Activated T-helper 2 cell treated with anti-CD3 and anti-CD28 coated beads, Interferon-gamma antibody, Interleukin-2, Interleukin-4, amounts not matched to agents 10 μg/mL and 5 μg/mL and 100 μg/mL, durations not matched to agents 14 hours and 24 hours and 36 hours (primary cell): ENCODE measurements at regions not wholly inside any gene's neighbourhood (a gene's known extent, or its start where the extent isn't known, plus 50 kb on each side); places are given as distances from the start of the nearest gene placed in this dataset.
"Not testable (repeated sequence)": the region's sequence is repeated elsewhere in the genome, so short reads cannot be mapped to it uniquely, and the experiment has no call there.

Experiments used
- DNase-seq: peaks from one replicate; pipeline ENCODE4 v3.0.0; 2021; ENCODE audit warnings: low spot score
- H3K27ac Mint-ChIP-seq: one replicate; pipeline ENCODE4 v1.8.0; 2021; ENCODE audit warnings: mixed read lengths
- H3K27me3 Mint-ChIP-seq: one replicate; pipeline ENCODE4 v1.8.0; 2021; ENCODE audit warnings: low read depth, mixed read lengths
- H3K36me3 Mint-ChIP-seq: one replicate; pipeline ENCODE4 v1.8.0; 2021; ENCODE audit warnings: low read depth, mixed read lengths
- H3K4me1 Mint-ChIP-seq: one replicate; pipeline ENCODE4 v1.8.0; 2021; ENCODE audit warnings: low read depth, mixed read lengths
- H3K4me3 Mint-ChIP-seq: one replicate; pipeline ENCODE4 v1.8.0; 2021; ENCODE audit warnings: low read depth, mild to moderate bottlenecking, moderate library complexity, mixed read lengths
- H3K9me3 Mint-ChIP-seq: one replicate; pipeline ENCODE4 v1.8.0; 2021; ENCODE audit warnings: mixed read lengths
- intact Hi-C: fragments of 100-400 bp; cut with micrococcal nuclease; formaldehyde crosslinking; loops from one replicate; pipeline ENCODE4 v1.15.1; 2023

GRCh38 chr6:125570526-125570925 lies 178.9 kb upstream of the HEY2 start:
- no peak for DNase-seq
- intact Hi-C loops = no loop called here
- Mint-ChIP-seq H3K27ac (no peak overlapping the region), H3K9me3 (no peaks in the 10 kb centered on the region), H3K36me3 (no peaks in the 10 kb centered on the region), H3K27me3 (no peaks in the 10 kb centered on the region), H3K4me1 (no peaks in the 10 kb centered on the region), H3K4me3 (no peak overlapping the region)

DNA sequence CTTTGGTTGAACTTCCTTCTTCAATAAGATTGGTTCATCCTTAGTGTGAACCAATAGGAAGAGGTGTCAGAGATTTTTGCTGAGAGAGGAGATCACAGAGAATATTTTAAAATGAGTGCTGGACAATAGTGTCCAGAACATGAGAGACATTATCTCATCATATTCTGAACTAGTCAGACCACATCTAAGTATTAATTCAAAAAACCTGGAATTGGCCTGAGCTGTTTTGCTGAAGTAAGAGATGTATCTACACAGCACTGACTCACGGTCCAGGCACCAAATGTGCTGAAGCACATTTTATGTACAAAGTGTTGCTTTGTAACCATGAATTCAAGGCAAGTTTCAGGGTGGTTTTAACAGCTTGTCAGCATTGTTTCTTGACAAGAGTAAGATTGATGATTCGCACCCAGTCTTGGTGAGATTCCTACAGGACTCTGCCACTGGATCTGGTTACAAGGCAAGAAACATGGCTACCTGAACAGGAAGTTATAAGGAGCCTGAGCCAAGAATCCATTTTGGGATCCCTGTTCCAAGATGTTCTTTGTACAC lies 178.2 kb upstream of the HEY2 start:
- intact Hi-C loops = no loop called here
- no peaks in the 10 kb centered on the region for H3K36me3 Mint-ChIP-seq
- H3K27ac Mint-ChIP-seq = no peak overlapping the region
- H3K4me1 Mint-ChIP-seq = no peaks in the 10 kb centered on the region
- H3K4me3 Mint-ChIP-seq = no peak overlapping the region
- H3K27me3 Mint-ChIP-seq = no peaks in the 10 kb centered on the region
- no peaks in the 10 kb centered on the region for H3K9me3 Mint-ChIP-seq
- DNase-seq = no peak

GRCh38 chr6:125574604-125575003 lies 174.8 kb upstream of the HEY2 start:
- no peaks in the 10 kb centered on the region for H3K9me3 Mint-ChIP-seq

GRCh38 chr6:125577124-125577662 lies 172.2 kb upstream of the HEY2 start:
- intact Hi-C loops = no loop called here
- Mint-ChIP-seq H3K4me1 (no peaks in the 10 kb centered on the region), H3K27ac (no peak overlapping the region), H3K36me3 (no peaks in the 10 kb centered on the region), H3K4me3 (no peak overlapping the region), H3K9me3 (no peaks in the 10 kb centered on the region), H3K27me3 (no peaks in the 10 kb centered on the region)
- DNase-seq = no peak

More at GRCh38 chr6:125574604-125575003, 174.8 kb upstream of the HEY2 start:
- H3K27ac Mint-ChIP-seq = no peak overlapping the region
- H3K4me1 Mint-ChIP-seq = no peaks in the 10 kb centered on the region
- H3K4me3 Mint-ChIP-seq = no peak overlapping the region
- DNase-seq = no peak
- H3K27me3 Mint-ChIP-seq = no peaks in the 10 kb centered on the region
- no peaks in the 10 kb centered on the region for H3K36me3 Mint-ChIP-seq
- intact Hi-C loops = no loop called here

DNA sequence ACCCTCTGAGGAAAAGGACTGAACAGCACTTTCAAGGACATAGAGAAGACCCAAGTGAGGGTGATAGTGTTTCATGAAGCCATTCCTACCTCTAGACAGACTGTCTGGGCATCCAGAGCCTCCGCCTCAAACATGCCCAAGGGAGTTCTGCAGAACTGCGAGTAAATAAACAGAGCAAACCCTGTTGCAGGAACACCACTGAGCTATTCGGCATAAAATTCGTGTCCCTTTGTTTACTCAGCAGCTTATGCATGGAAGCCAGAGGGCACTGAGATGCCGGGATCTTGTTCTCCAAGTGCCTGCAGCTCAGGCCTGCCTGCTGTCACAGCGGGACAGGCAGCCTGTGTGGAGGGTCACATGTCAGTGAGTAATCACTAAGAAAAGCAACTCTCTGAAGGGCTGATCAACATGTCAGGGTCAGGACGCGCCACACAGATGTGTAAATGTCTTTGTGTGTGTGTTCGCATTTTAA lies 164.9 kb upstream of the HEY2 start:
- Mint-ChIP-seq H3K4me1 (no peaks in the 10 kb centered on the region), H3K9me3 (no peaks in the 10 kb centered on the region), H3K4me3 (no peak overlapping the region), H3K36me3 (no peaks in the 10 kb centered on the region), H3K27me3 (no peaks in the 10 kb centered on the region), H3K27ac (no peak overlapping the region)
- intact Hi-C loops = no loop called here
- DNase-seq = no peak

- no peak overlapping the region for H3K27ac Mint-ChIP-seq
- H3K9me3 Mint-ChIP-seq = no peaks in the 10 kb centered on the region
- intact Hi-C loops = no loop called here
- no peak for DNase-seq
- no peaks in the 10 kb centered on the region for H3K27me3 Mint-ChIP-seq
- no peaks in the 10 kb centered on the region for H3K4me1 Mint-ChIP-seq
- H3K4me3 Mint-ChIP-seq = no peak overlapping the region
- no peaks in the 10 kb centered on the region for H3K36me3 Mint-ChIP-seq
Observed at GRCh38 chr6:125585470-125585869, 164.0 kb upstream of the HEY2 start.

DNA sequence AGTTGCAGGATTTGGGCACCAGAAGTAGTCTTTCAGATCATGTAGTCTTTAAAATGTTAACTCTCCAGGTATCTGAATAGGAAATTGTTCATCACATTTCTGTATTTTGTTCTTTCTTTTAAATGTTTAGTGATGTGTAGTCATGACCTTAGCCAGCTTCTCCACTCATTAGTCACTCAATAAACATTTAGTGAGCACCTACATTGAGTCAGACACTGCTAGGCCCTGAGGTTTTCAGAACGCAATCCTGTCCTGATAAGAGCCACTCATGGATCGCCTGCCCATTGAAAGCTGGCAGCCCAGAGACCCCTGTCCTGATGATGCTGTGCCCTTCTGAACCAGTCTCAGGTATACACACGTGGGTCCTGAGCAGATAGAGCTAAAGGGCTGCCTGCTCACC lies 163.4 kb upstream of the HEY2 start:
- Mint-ChIP-seq H3K27ac (no peak overlapping the region), H3K9me3 (no peaks in the 10 kb centered on the region), H3K4me1 (no peaks in the 10 kb centered on the region), H3K4me3 (no peak overlapping the region), H3K36me3 (no peaks in the 10 kb centered on the region), H3K27me3 (no peaks in the 10 kb centered on the region)
- intact Hi-C loops = no loop called here
- no peak for DNase-seq

DNA sequence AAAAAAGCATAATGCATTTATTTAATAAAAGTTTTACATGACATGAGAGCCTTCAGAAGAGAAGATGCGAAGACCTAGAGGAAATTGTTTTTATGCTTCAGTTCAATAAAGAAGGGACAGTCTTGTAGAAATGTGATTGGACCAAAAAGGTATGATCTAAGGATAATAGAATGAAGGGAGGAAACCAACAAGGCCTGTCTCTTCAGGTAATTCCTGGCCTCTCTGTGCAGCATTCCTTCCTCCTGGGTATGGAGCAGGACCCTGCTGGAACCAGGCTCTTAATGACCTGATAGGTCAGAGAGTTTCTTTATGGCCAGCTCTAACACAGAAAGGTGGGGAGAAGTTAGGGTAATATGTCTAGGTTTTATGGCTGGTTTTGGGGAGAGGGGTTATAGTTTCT lies 162.8 kb upstream of the HEY2 start:
- DNase-seq = no peak
- Mint-ChIP-seq H3K4me1 (no peaks in the 10 kb centered on the region), H3K36me3 (no peaks in the 10 kb centered on the region), H3K9me3 (no peaks in the 10 kb centered on the region), H3K27me3 (no peaks in the 10 kb centered on the region), H3K27ac (no peak overlapping the region), H3K4me3 (no peak overlapping the region)
- intact Hi-C loops = no loop called here

DNA sequence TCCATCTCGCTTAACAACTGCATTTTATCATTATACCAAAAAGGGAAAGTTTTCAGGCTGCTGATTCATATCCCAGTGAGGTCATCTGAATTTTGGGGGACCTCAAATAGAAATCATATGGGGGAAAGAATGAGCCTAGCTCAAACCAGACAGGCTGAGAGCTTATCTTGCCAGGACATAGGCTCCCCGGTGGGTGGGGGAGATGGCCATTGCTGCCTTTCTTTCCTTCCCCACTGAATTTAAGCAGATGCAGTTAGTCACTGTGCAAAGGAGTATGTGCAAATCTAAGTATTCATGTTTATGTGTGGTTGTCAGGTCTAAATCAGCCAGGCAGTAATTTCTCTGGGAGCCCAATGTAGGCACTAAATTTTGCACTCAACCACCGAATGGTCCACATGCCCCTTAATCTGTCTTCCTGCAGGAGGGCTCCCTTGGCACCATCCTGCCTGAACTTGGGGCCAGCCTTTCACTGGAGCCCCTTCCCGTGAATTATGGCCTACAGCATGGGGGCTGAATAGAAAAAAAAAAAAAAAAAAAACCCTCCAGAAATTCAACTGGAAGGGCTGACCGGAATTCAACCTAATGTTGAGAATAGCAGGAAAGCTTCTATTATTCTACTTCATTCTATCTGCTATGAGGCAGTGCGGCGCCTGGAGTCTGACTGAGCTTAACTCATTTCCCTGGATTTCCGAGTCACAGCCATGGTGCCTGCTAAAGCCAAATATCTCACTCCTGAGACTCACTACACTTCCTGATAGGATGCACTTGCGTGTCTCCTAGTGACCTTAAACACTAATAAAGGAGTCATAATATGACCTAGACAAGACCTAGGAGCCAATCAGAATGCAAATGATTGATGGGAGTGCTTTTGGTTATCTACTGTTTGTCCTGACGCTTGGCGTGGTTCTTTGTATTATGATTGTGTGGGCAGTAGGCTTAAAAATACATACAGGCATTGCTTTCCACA lies 161.5 kb upstream of the HEY2 start:
- Mint-ChIP-seq H3K4me1 (no peaks in the 10 kb centered on the region), H3K27me3 (no peaks in the 10 kb centered on the region)

DNA sequence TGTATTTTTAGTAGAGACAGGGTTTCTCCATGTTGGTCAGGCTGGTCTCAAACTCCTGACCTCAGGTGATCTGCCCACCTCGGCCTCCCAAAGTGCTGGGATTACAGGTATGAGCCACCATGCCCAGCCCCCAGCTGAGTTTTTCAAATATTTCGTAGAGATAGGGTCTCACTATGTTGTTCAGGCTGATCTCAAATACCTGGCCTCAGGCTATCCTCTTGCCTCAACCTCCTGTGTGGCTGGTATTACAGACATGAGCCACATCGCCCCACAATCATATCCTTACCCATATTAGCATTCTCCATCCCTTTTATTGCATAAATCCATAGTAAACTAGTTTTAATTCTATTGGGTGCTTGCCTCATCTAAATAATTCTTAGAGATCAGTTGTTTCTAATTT lies 157.6 kb upstream of the HEY2 start:
- H3K4me1 Mint-ChIP-seq, H3K4me3 Mint-ChIP-seq, H3K27me3 Mint-ChIP-seq, H3K27ac Mint-ChIP-seq, H3K9me3 Mint-ChIP-seq, DNase-seq, H3K36me3 Mint-ChIP-seq, intact Hi-C loops: not testable (repeated sequence)

More for the DNA sequence above, 161.5 kb upstream of the HEY2 start:
- Mint-ChIP-seq H3K9me3 (no peaks in the 10 kb centered on the region), H3K4me3 (no peak overlapping the region), H3K27ac (no peak overlapping the region), H3K36me3 (no peaks in the 10 kb centered on the region)
- intact Hi-C loops = no loop called here
- DNase-seq = no peak

GRCh38 chr6:125593746-125594145 lies 155.7 kb upstream of the HEY2 start:
- Mint-ChIP-seq H3K36me3 (no peaks in the 10 kb centered on the region), H3K4me1 (no peaks in the 10 kb centered on the region), H3K4me3 (no peak overlapping the region), H3K27ac (no peak overlapping the region), H3K27me3 (no peaks in the 10 kb centered on the region), H3K9me3 (no peaks in the 10 kb centered on the region)
- intact Hi-C loops = no loop called here
- DNase-seq = no peak

- Mint-ChIP-seq H3K27me3 (no peaks in the 10 kb centered on the region), H3K27ac (no peak overlapping the region), H3K4me1 (no peaks in the 10 kb centered on the region), H3K4me3 (no peak overlapping the region), H3K9me3 (no peaks in the 10 kb centered on the region), H3K36me3 (no peaks in the 10 kb centered on the region)
- intact Hi-C loops = no loop called here
- DNase-seq = no peak
Observed at GRCh38 chr6:125596020-125596419, 153.4 kb upstream of the HEY2 start.
